PC-3 (cell line): ENCODE measurements at regions not wholly inside any gene's neighbourhood (a gene's known extent, or its start where the extent isn't known, plus 50 kb on each side); places are given as distances from the start of the nearest gene placed in this dataset.

Experiments used
- ATAC-seq: fragments of 200-7000 bp; cut with Tn5 transposase; 2 replicates; pipeline ENCODE4 v1.9.1; 2020; ENCODE audit warnings: mild to moderate bottlenecking, moderate library complexity
- BruUV-seq: library from RNA; stranded (reverse); fragments of 400-500 nt; replicated peaks from 2 replicates; lab custom pipeline; 2021; lab: Mats Ljungman, UMichigan
- CTCF ChIA-PET: fragments of 300-600 bp; sonication (Branson Sonifier 250); formaldehyde crosslinking; loops from one replicate; lab custom pipeline; 2022; ENCODE audit warnings: antibody characterized with exemption; lab: Charles Lee
- POLR2A ChIA-PET: fragments of 300-600 bp; sonication (Branson Sonifier 250); formaldehyde crosslinking; loops from one replicate; lab custom pipeline; 2022; ENCODE audit warnings: antibody characterized with exemption; ENCODE audit not compliant: unreplicated experiment; lab: Charles Lee
- DNase-seq: peaks from one replicate; pipeline ENCODE4 v3.0.0-alpha.2; 2015
- H2AFZ ChIP-seq: fragments of 300-600 bp; sonication (generic); 2 replicates; pipeline ENCODE4 v1.6.0; 2016; ENCODE audit warnings: antibody characterized with exemption, low read length
- H3F3A ChIP-seq: fragments of 300-600 bp; sonication (generic); one replicate; pipeline ENCODE4 v1.6.0; 2017; ENCODE audit warnings: antibody characterized with exemption, low read length, control low read depth, mild to moderate bottlenecking; ENCODE audit not compliant: unreplicated experiment
- H3K27ac ChIP-seq: fragments of 300-600 bp; sonication (generic); 2 replicates; pipeline ENCODE4 v1.5.1; 2016; ENCODE audit warnings: mild to moderate bottlenecking, low read length
- H3K27me3 ChIP-seq: fragments of 300-600 bp; sonication (generic); 2 replicates; pipeline ENCODE4 v1.6.1; 2016; ENCODE audit warnings: low read length, mixed read lengths
- H3K36me3 ChIP-seq: fragments of 300-600 bp; sonication (generic); 2 replicates; pipeline ENCODE4 v1.6.1; 2016; ENCODE audit warnings: low read depth, mixed run types, low read length, mixed read lengths
- H3K4me1 ChIP-seq: fragments of 300-600 bp; sonication (generic); 2 replicates; pipeline ENCODE4 v1.5.1; 2016; ENCODE audit warnings: low read length; ENCODE audit not compliant: insufficient read depth
- H3K4me2 ChIP-seq: fragments of 300-600 bp; sonication (generic); 2 replicates; pipeline ENCODE4 v1.6.0; 2016; ENCODE audit warnings: low read length
- H3K4me3 ChIP-seq: fragments of 300-600 bp; sonication (generic); 2 replicates; pipeline ENCODE4 v1.5.1; 2016; ENCODE audit warnings: mild to moderate bottlenecking, low read length, mixed read lengths
- H3K79me2 ChIP-seq: fragments of 300-600 bp; sonication (generic); 2 replicates; pipeline ENCODE4 v1.6.1; 2017; ENCODE audit warnings: low read length, mixed read lengths
- H3K9ac ChIP-seq: fragments of 300-600 bp; sonication (generic); 2 replicates; pipeline ENCODE4 v1.6.0; 2016; ENCODE audit warnings: mild to moderate bottlenecking, low read length
- H3K9me2 ChIP-seq: fragments of 300-600 bp; sonication (generic); replicated peaks from 2 replicates; pipeline ENCODE4 v1.6.1; 2016; ENCODE audit warnings: mixed run types, low read length, mixed read lengths
- H3K9me3 ChIP-seq: fragments of 300-600 bp; sonication (generic); 2 replicates; pipeline ENCODE4 v1.6.1; 2016; ENCODE audit warnings: low read length, mixed read lengths
- H4K20me1 ChIP-seq: fragments of 300-600 bp; sonication (generic); 2 replicates; pipeline ENCODE4 v1.6.1; 2016; ENCODE audit warnings: low read length, mixed read lengths
- EZH2 ChIP-seq: fragments of 300-600 bp; sonication (generic); IDR thresholded peaks from one replicate; pipeline ENCODE4 v1.6.1; 2017; ENCODE audit warnings: antibody characterized with exemption, mild to moderate bottlenecking, low read length; ENCODE audit not compliant: unreplicated experiment
- EZH2phosphoT487 ChIP-seq: fragments of 300-600 bp; sonication (generic); IDR thresholded peaks from 2 replicates; pipeline ENCODE4 v1.6.1; 2018; ENCODE audit warnings: mild to moderate bottlenecking, antibody characterized with exemption, low read length, borderline replicate concordance
- intact Hi-C: fragments of 100-400 bp; cut with micrococcal nuclease; formaldehyde crosslinking; loops from 2 replicates; pipeline ENCODE4 v1.9.0; 2023
- TF ChIP-seq, protein P1 (sequence below): fragments of 300-600 bp; sonication (generic); conservative IDR thresholded peaks from 2 replicates; pipeline ENCODE4 v1.5.1; 2017; ENCODE audit warnings: antibody characterized with exemption, low read depth, mild to moderate bottlenecking, low read length

DNA sequence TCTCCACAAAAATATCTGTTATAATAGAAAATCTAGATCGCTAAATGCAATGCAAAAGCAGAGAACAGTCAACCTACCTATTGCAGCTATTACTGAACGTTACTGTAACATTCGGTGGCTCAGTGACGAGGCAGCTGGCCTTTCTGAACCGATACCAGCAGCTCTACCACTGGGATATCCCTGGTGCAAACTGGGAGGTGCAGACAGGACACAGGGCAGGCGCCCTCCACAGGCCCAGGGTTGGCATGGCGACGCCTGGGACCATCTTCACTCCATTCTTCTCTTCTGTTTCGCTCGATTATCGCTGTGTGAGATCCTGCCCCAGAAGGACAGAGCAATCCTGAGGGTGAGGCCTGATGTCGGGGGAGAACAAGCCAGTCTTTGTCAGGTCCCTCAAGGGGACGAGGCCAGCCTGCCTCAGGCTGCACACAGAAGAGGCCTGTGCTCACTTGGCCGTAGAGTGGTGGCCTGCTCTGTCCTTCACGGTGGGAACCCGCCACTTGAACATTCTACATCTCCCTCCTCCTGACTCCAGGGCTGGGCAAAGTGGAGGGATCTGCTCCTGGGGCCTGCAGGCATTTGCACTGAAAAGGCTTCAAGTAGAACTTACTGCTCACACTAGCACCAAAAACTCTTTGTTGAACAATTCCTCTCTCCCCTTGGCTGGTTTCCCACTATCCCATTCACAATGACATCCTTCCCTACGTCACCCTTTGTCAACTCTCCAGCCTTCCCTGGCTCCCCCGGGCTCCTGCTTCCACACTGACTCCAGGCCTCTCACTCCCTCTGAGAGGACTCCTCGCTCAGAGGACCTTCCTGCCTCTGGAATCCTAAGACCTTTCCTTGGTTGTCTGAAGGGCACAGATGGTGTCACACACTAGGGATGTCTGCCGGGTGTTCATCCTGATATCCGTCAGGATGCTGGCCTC, 49.7 kb downstream of the CYRIA start:
- Histone ChIP-seq H3K9me2 (no peaks in the 10 kb centered on the region), H3K27me3 (peaks cover 6% of the 10 kb centered on the region; the same call in 1 of the 2 replicates), H3K79me2 (no peaks in the 10 kb centered on the region), H3F3A (no peaks in the 10 kb centered on the region), H3K27ac (no peak overlapping the region), H3K4me2 (no peak overlapping the region), H3K36me3 (no peaks in the 10 kb centered on the region), H2AFZ (no peak overlapping the region), H3K9me3 (no peaks in the 10 kb centered on the region), H3K9ac (no peak overlapping the region), H3K4me3 (no peak overlapping the region), H4K20me1 (no peaks in the 10 kb centered on the region), H3K4me1 (no peaks in the 10 kb centered on the region)
- ChIA-PET CTCF (no interaction called here), POLR2A (no interaction called here)
- intact Hi-C loops, result no loop called here
- DNase-seq, result no peak
- no peak for ATAC-seq
- BruUV-seq, result no TSS peak
- no peak for TF ChIP-seq EZH2phosphoT487
- TF ChIP-seq, protein P1, sequence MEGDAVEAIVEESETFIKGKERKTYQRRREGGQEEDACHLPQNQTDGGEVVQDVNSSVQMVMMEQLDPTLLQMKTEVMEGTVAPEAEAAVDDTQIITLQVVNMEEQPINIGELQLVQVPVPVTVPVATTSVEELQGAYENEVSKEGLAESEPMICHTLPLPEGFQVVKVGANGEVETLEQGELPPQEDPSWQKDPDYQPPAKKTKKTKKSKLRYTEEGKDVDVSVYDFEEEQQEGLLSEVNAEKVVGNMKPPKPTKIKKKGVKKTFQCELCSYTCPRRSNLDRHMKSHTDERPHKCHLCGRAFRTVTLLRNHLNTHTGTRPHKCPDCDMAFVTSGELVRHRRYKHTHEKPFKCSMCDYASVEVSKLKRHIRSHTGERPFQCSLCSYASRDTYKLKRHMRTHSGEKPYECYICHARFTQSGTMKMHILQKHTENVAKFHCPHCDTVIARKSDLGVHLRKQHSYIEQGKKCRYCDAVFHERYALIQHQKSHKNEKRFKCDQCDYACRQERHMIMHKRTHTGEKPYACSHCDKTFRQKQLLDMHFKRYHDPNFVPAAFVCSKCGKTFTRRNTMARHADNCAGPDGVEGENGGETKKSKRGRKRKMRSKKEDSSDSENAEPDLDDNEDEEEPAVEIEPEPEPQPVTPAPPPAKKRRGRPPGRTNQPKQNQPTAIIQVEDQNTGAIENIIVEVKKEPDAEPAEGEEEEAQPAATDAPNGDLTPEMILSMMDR, result no peak
- TF ChIP-seq EZH2, result no peak

DNA sequence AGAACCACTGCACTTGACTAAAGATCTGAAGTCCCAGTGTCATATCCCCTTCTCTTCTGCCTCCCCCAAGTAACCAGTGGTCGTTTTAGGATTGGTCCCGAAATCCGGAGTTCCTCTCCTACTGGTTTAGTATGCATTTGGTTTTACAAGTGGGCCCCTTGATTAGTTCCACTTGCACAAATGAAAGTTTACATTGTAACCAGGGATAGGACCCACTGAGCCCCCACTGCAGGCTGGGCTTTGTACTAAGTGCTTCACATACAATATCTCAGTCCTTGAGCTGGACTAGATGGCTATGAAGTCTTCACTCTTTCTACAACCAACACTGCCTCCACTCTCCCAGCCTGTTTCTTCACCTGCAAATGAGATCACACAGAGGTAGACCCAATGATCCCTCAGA, 50.4 kb downstream of the CYRIA start:
- Histone ChIP-seq H3K9me3 (no peaks in the 10 kb centered on the region), H3K4me1 (no peaks in the 10 kb centered on the region), H3K9me2 (no peaks in the 10 kb centered on the region), H3K4me3 (no peak overlapping the region), H3F3A (no peaks in the 10 kb centered on the region), H3K36me3 (no peaks in the 10 kb centered on the region), H3K27me3 (peaks cover 6% of the 10 kb centered on the region; the same call in 1 of the 2 replicates), H3K27ac (no peak overlapping the region), H3K4me2 (no peak overlapping the region), H3K79me2 (no peaks in the 10 kb centered on the region), H4K20me1 (no peaks in the 10 kb centered on the region), H2AFZ (no peak overlapping the region), H3K9ac (no peak overlapping the region)
- ChIA-PET POLR2A (no interaction called here), CTCF (no interaction called here)
- BruUV-seq, result no TSS peak
- intact Hi-C loops, result no loop called here
- DNase-seq (no peak), ATAC-seq (no peak)
- TF ChIP-seq EZH2 (no peak), EZH2phosphoT487 (no peak)
- TF ChIP-seq, protein P1, result no peak

DNA sequence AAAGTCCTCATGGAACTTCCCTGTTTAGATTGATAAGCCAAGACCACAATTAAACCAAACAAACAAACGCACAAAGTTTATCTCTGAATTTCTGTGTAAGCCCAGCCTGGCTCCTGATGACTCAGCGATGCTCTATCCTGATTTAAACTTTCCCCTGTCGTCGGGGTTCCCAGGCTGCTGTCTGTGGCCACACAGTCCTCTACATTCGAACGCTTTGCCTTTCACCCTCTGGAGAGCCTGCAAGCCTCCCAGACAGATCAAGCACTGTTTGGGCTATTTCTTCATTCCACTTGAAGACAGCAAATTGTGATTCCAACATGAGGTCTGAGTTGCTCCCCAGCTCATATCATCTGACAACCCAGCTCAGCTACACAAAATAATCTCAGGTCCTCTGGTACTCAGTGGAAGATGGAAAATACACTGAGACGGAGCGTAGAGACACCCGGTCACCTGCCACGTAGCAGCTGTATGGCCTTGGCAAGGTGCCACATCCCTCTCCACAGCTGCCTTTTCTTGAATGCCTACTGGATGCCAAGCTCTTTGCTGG, 51.2 kb downstream of the CYRIA start:
- Histone ChIP-seq H3K27me3 (peaks cover 6% of the 10 kb centered on the region; the same call in 1 of the 2 replicates), H3F3A (no peaks in the 10 kb centered on the region), H3K4me3 (no peak overlapping the region), H3K79me2 (no peaks in the 10 kb centered on the region), H3K9ac (no peak overlapping the region), H3K36me3 (no peaks in the 10 kb centered on the region), H2AFZ (no peak overlapping the region), H3K4me1 (no peaks in the 10 kb centered on the region), H3K9me3 (no peaks in the 10 kb centered on the region), H4K20me1 (no peaks in the 10 kb centered on the region), H3K4me2 (no peak overlapping the region), H3K27ac (no peak overlapping the region), H3K9me2 (no peaks in the 10 kb centered on the region)
- ChIA-PET POLR2A (no interaction called here), CTCF (no interaction called here)
- DNase-seq, result no peak
- ATAC-seq, result no peak
- intact Hi-C loops, result loop anchor here (5.0 kb wide), 1 partner anchor 143 kb away; no protein-coding TSS in a partner anchor
- TF ChIP-seq, protein P1, result no peak
- TF ChIP-seq EZH2, result no peak
- TF ChIP-seq EZH2phosphoT487, result no peak
- BruUV-seq, result no TSS peak
